SK-N-SH (cell line): ENCODE measurements at regions not wholly inside any gene's neighbourhood (a gene's known extent, or its start where the extent isn't known, plus 50 kb on each side); places are given as distances from the start of the nearest gene placed in this dataset.
"Not testable (repeated sequence)": the region's sequence is repeated elsewhere in the genome, so short reads cannot be mapped to it uniquely, and the experiment has no call there.

Experiments
- CTCF ChIA-PET: fragments of 300-600, 350-600 bp; formaldehyde crosslinking; extraction: SDS; loops from one replicate; lab custom pipeline; 2021; lab: Yijun Ruan, JAX
- POLR2A ChIA-PET: fragments of 350-600 bp; sonication (Branson Sonifier 250); formaldehyde crosslinking; extraction: SDS; loops from one replicate; lab custom pipeline; 2020; ENCODE audit warnings: antibody characterized with exemption, inconsistent platforms; lab: Yijun Ruan, JAX
- DNase-seq: peaks from one replicate; pipeline ENCODE4 v3.0.0; 2012
- H2AFZ ChIP-seq: fragments of 200-600 bp; sonication (generic); 2 replicates; pipeline ENCODE4 v1.8.1; 2016; ENCODE audit warnings: antibody characterized with exemption, mild to moderate bottlenecking, low read depth
- H3F3A ChIP-seq: fragments of 200-600 bp; sonication (generic); replicated peaks from 2 replicates; pipeline ENCODE3; 2016; ENCODE audit warnings: antibody characterized with exemption, mild to moderate bottlenecking; ENCODE audit not compliant: insufficient read depth
- H3K27ac ChIP-seq, 2 experiments: fragments of 200-500 bp in 1 of 2; fragments of 200-600 bp in 1 of 2; sonication (Bioruptor generic) in 1 of 2; sonication (generic), shearing (Covaris generic) in 1 of 2; 2 replicates each; pipeline versions ENCODE4 v1.5.1 to v1.6.1; 2014 to 2016; ENCODE audit warnings: low read depth in 2 of 2, inconsistent platforms in 1 of 2, low read length in 1 of 2, mild to moderate bottlenecking in 1 of 2, mixed read lengths in 1 of 2
- H3K27me3 ChIP-seq: fragments of 200-600 bp; sonication (generic), shearing (Covaris generic); 2 replicates; pipeline ENCODE4 v1.6.1; 2016; ENCODE audit warnings: mixed run types; ENCODE audit not compliant: insufficient read depth
- H3K36me3 ChIP-seq, 2 experiments: fragments of 200-500 bp in 1 of 2; fragments of 200-600 bp in 1 of 2; sonication (Bioruptor generic) in 1 of 2; sonication (generic) in 1 of 2; replicated peaks in 1 of 2; 2 replicates each; pipeline versions ENCODE3 to v1.5.1; 2014 to 2016; ENCODE audit warnings: low read length in 1 of 2, mild to moderate bottlenecking in 1 of 2; ENCODE audit not compliant: insufficient read depth in 2 of 2, control insufficient read depth in 1 of 2
- H3K4me1 ChIP-seq, 2 experiments: fragments of 200-500 bp in 1 of 2; fragments of 200-600 bp in 1 of 2; sonication (Bioruptor generic) in 1 of 2; sonication (generic), shearing (Covaris generic) in 1 of 2; 2 replicates each; pipeline versions ENCODE4 v1.5.1 to v1.6.1; 2014 to 2016; ENCODE audit warnings: low read depth in 1 of 2, low read length in 1 of 2, mixed run types in 1 of 2; ENCODE audit not compliant: insufficient read depth in 2 of 2, control insufficient read depth in 1 of 2
- H3K4me2 ChIP-seq: fragments of 200-600 bp; sonication (generic), shearing (Covaris generic); 2 replicates; pipeline ENCODE4 v1.6.1; 2017; ENCODE audit warnings: mixed run types
- H3K4me3 ChIP-seq, 2 experiments: fragments of 200-500 bp in 1 of 2; fragments of 200-600 bp in 1 of 2; sonication (Bioruptor generic) in 1 of 2; sonication (generic), shearing (Covaris generic) in 1 of 2; 2 replicates each; pipeline versions ENCODE4 v1.5.1 to v1.8.1; 2014 to 2016; ENCODE audit warnings: low read depth in 2 of 2, inconsistent platforms in 1 of 2, low read length in 1 of 2, mild to moderate bottlenecking in 1 of 2, mixed read lengths in 1 of 2, moderate library complexity in 1 of 2
- H3K79me2 ChIP-seq: fragments of 200-600 bp; sonication (generic); 2 replicates; pipeline ENCODE4 v1.8.1; 2017; ENCODE audit warnings: mild to moderate bottlenecking; ENCODE audit not compliant: insufficient read depth
- H3K9ac ChIP-seq: fragments of 200-600 bp; sonication (generic); 2 replicates; pipeline ENCODE4 v1.6.1; 2017; ENCODE audit warnings: mixed run types
- H3K9me2 ChIP-seq: fragments of 200-600 bp; sonication (generic); 2 replicates; pipeline ENCODE4 v1.6.1; 2017; ENCODE audit warnings: mixed run types
- H3K9me3 ChIP-seq: fragments of 200-600 bp; sonication (generic); 2 replicates; pipeline ENCODE4 v1.6.1; 2017; ENCODE audit warnings: mixed run types, mild to moderate bottlenecking, moderate library complexity
- H4K20me1 ChIP-seq: fragments of 200-600 bp; sonication (generic); 2 replicates; pipeline ENCODE4 v1.6.1; 2017; ENCODE audit warnings: mild to moderate bottlenecking, mixed run types; ENCODE audit not compliant: insufficient read depth
- TCF12 ChIP-seq: IDR thresholded peaks from 2 replicates; pipeline ENCODE4 v1.4.0; 2012
- WGBS: methylation state at CpG from one replicate; pipeline ENCODE4 v1.1.6; 2017; ENCODE audit warnings: low lambda C conversion rate; 5-methylcytosine and 5-hydroxymethylcytosine counted together
- TF ChIP-seq, protein P1 (sequence below): IDR thresholded peaks from 2 replicates; pipeline ENCODE4 v1.6.1; 2012; ENCODE audit warnings: mild to moderate bottlenecking, low read depth, low read length, moderate library complexity

DNA sequence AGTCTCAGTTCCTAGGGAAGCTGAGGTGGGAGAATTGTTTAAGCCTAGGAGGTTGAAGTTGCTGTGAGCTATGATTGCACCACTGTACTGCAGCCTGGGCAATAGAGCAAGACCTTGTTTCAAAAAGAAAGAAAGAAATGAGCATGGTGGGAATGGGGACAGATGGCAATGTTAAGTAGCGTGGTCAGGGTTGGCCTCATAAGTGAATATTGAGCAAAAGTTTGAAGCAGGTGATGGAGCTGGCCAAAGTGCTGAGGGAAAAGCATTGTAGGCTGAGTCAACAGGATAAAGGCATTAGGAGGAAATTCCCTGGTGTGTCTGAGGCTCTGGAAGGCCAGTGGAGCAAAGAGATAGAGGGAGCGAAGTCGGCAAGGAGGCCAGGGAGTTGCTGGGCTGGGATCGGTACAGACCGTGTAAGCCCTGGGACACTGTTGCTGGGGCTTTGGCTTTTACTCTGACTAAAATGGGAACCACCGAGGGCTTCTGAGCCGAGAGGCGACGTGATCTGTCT, 151.0 kb downstream of the RALA start:
- H3K79me2 ChIP-seq, H3K4me1 ChIP-seq, H3F3A ChIP-seq, H3K9ac ChIP-seq, CTCF ChIA-PET, H3K27ac ChIP-seq, H2AFZ ChIP-seq, H3K27me3 ChIP-seq, H3K4me3 ChIP-seq, H3K9me2 ChIP-seq, H3K36me3 ChIP-seq, POLR2A ChIA-PET, H3K9me3 ChIP-seq, DNase-seq, H4K20me1 ChIP-seq, H3K4me2 ChIP-seq: not testable (repeated sequence)
- WGBS, result 98% methylated on average over 9 of the region's 9 CpGs
- TF ChIP-seq, protein P1, sequence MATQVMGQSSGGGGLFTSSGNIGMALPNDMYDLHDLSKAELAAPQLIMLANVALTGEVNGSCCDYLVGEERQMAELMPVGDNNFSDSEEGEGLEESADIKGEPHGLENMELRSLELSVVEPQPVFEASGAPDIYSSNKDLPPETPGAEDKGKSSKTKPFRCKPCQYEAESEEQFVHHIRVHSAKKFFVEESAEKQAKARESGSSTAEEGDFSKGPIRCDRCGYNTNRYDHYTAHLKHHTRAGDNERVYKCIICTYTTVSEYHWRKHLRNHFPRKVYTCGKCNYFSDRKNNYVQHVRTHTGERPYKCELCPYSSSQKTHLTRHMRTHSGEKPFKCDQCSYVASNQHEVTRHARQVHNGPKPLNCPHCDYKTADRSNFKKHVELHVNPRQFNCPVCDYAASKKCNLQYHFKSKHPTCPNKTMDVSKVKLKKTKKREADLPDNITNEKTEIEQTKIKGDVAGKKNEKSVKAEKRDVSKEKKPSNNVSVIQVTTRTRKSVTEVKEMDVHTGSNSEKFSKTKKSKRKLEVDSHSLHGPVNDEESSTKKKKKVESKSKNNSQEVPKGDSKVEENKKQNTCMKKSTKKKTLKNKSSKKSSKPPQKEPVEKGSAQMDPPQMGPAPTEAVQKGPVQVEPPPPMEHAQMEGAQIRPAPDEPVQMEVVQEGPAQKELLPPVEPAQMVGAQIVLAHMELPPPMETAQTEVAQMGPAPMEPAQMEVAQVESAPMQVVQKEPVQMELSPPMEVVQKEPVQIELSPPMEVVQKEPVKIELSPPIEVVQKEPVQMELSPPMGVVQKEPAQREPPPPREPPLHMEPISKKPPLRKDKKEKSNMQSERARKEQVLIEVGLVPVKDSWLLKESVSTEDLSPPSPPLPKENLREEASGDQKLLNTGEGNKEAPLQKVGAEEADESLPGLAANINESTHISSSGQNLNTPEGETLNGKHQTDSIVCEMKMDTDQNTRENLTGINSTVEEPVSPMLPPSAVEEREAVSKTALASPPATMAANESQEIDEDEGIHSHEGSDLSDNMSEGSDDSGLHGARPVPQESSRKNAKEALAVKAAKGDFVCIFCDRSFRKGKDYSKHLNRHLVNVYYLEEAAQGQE, result peak; percentile 59; the same call in 1 of the 2 replicates

DNA sequence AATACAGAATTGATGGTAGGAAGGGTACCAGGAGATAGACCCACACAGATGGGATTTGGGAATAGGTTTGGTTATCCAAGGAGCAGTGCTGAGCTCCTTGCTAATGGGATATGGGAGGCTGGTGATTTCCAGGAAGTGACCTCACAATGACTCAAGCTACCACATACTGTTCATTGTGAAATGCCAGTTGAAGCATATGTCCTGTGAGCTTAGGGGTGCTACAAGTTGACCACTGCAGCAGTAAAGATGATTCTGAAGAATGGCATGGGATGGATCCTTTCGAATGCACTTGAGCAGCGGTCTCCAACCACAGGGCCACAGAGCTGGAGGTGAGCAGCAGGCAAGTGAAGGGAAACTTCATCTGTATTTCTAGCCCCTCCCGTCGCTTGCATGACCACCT, 158.2 kb downstream of the RALA start:
- WGBS, result 89% methylated on average over 4 of the region's 4 CpGs
- POLR2A ChIA-PET, DNase-seq: not testable (repeated sequence)

DNA sequence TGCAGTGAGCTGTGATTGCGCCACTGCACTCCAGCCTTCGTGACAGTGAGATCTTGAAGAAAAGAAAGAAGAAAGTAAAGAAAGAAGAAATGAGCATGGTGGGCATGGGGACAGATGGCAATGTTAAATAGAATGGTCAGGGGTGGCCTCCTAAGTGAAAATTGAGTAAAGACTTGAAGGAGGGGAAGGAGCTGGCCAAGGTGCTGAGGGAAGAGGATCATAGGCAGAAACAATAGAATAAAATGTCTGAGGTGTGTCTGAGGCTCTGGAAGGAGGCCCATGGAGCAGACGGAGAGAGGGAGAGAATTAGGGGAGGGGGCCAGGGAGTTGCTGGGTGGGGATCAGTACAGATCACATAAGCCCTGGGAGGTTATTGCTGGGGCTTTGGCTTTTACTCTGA, 163.1 kb downstream of the RALA start:
- TF ChIP-seq, protein P1, result peak; percentile 84
- H3F3A ChIP-seq, result not testable (repeated sequence)

More for the DNA sequence above, 158.2 kb downstream of the RALA start:
- H4K20me1 ChIP-seq, H2AFZ ChIP-seq, H3K36me3 ChIP-seq, H3K9me2 ChIP-seq, H3F3A ChIP-seq, H3K4me3 ChIP-seq, H3K27ac ChIP-seq, H3K9me3 ChIP-seq, H3K27me3 ChIP-seq, H3K4me2 ChIP-seq, H3K4me1 ChIP-seq, H3K9ac ChIP-seq, CTCF ChIA-PET, H3K79me2 ChIP-seq: not testable (repeated sequence)
- peak; percentile 17; the same call in 1 of the 2 replicates for TF ChIP-seq TCF12

More for the DNA sequence above, 163.1 kb downstream of the RALA start:
- H3K4me2 ChIP-seq, POLR2A ChIA-PET, H3K27ac ChIP-seq, H3K4me3 ChIP-seq, H3K27me3 ChIP-seq, H2AFZ ChIP-seq, H3K9me3 ChIP-seq, DNase-seq, CTCF ChIA-PET, H3K9ac ChIP-seq, H4K20me1 ChIP-seq, H3K36me3 ChIP-seq, H3K9me2 ChIP-seq, H3K4me1 ChIP-seq, H3K79me2 ChIP-seq: not testable (repeated sequence)
- WGBS, result 91% methylated on average over 3 of the region's 3 CpGs
